COLO668 (cell line): ENCODE measurements at regions not wholly inside any gene's neighbourhood (a gene's known extent, or its start where the extent isn't known, plus 50 kb on each side); places are given as distances from the start of the nearest gene placed in this dataset.
"Not testable (repeated sequence)": the region's sequence is repeated elsewhere in the genome, so short reads cannot be mapped to it uniquely, and the experiment has no call there.

Experiments used
- DNase-seq: peaks from one replicate; lab custom pipeline; 2025; ENCODE audit not compliant: unreplicated experiment; lab: John Stamatoyannopoulos, UW

- no peak for DNase-seq
These were observed 293.1 kb downstream of the TRIML1 start for GRCh38 chr4:188432328-188432727.

DNA sequence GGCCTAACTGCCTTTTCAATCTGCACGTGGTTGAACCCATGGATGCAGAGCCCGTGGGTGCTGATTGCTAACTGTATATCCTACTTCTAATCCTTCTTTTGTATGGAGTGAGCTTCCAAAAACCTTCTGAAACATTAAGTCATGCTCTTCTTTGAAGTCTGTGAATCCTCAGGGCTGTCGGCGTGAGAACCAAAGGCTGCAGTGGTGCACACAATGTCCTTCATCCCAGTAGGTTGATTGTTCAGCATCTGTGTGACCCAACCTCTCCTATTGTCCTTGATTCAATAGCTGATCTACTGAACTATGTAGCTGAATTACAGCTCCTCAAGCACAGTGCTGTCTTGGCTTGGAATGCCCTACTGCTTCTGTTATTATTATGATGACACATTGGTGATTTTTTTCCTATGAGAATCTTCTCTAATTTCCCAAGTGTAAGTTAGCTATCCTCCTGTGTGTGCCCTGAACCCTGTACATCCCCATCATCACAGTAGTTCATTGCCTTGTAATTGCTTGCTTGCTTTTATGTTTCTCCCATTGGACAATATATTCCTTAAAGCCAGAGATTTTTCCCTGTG, 294.6 kb downstream of the TRIML1 start:
- no peak for DNase-seq

DNA sequence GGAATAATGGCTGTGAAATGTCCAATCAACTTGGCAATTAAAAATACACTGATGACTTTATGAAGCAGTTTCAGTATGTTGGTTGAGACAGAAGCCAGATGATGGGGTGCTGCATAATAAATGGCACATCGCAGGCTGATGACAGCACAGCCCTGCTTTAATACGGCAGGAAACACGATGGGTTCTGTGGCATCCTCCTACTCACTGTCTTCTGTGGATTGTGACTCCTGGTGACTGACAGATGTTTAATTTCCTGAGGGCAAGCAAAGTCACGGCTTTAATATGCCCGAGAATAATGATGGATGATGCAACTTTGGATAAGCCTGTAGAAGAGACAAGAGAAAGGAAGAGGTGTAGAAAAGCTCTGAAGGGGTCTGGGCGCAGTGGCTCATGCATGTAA, 295.4 kb downstream of the TRIML1 start:
- no peak for DNase-seq

- no peak for DNase-seq
These were observed 296.1 kb downstream of the TRIML1 start for GRCh38 chr4:188435381-188435780.

DNA sequence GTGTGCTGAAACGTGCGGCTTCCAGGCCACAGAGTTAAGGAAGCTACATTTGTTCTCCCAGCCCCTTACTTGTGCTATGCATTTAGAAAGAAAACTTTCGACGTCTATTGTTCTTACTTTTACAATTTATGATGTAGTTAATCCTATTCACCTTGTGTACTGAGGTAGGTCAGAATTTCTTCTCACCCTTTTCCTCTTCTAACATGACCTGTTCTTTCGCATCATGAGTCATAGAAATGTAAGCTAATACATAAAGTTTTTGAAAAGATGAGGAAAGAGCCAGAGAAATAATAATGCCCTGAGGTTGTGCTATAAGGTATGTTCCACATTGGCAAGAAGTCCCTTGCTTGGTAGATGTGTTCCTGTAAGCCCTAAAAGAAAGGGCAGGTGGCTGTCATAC, 298.3 kb downstream of the TRIML1 start:
- no peak for DNase-seq

DNA sequence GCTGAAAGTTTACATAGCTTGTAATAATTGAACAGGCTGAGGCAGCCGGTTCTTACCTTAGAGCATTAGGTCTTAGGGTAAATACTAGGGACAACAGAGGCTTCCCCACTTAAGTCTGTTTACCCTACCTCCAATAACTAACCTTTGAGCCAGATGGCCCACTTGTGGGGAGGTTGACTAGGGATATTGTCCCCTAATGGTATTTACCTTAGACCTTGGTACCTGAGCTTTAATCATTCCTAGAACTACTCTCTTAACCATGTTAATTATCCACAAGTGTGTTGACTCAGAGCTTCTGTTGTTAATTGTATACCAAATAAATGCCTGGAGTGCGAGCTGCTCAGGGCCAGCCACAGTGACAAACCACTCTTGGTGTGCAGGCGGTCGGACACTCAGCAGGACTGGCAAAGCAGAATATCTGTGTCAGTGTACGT, 299.2 kb downstream of the TRIML1 start:
- DNase-seq = peak; percentile 85

DNA sequence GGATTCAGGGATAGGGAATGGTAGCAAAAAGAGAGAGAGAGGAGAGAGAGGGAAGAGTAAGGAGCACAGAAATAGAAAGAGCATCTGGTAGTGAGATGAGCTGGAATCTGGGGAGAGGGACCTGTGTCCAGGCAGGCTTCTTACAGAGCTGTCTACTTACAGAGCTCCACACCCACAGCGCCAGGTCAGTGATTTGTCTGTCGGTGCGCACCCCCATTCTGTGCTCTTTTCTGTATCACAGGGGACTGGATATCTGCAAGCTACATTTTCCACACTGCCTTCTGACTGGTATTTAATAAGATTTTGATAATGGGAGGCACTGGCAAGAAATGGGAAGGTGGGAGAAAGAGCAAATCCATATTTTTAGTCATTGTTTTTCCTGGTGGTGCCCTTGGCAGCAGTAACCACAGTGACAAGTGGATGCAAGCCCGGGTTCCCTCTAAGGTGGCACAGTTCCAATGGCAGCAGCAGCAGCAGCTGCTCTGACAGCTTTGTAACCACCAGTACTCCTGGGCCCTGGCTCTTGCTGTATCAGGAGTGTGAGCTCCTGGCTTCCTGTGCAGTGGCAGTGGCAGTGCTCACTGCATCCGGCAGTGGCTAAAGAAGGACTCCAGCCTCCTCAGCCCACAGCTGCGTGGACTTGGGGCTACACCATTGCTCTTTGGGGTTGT, 300.5 kb downstream of the TRIML1 start:
- peak; percentile 84 for DNase-seq

DNA sequence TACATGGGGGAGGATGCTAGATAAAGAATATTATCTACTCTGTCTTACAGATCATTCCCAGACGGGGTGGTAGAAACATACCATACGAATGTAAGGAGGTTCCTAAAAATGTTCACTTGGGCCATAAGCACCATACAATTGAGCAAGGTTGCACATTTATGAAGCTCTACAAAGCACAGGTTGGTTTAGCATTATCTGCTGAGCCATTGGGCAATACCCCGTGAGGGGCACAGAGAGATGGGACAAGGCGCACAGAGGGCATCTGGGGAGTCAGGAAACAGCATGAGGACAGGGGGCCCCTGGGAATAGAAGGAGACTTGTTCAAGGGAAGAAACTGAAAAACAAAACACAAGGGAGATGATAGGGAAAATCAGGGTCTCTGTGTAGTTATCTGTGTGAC, 305.3 kb downstream of the TRIML1 start:
- DNase-seq = no peak

DNA sequence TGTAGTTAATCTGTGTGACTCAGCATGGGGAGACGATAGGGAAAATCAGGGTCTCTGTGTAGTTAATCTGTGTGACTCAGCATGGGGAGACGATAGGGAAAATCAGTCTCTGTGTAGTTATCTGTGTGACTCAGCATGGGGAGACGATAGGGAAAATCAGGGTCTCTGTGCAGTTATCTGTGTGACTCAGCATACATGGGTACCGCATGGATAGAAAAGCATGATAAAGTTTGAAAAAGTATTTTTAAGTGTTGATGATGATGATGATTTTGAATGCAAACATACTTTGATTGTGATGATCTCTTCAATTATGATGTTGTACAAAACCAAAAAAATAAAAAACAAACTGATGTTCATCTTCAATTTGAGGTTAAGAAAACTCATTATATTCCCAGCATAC, 309.8 kb downstream of the TRIML1 start:
- DNase-seq = not testable (repeated sequence)

DNA sequence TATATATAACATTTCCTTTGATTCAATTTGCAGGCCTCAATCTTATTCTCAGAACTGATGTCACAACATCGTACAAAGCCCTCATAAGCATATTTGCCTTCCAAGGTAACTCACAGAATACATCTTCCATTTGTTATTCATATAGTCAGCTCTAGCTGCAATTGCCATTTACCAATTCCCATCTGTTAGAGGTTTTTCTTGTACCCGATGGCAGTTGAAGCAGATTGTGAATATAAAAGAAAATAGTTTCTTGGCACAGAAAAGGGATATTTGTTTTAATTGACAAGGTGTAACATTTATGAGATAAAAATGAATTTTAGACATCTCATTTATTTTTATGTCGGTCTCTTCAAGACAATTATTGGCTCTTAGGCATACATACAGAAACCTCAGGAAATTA, 311.3 kb downstream of the TRIML1 start:
- DNase-seq = no peak

GRCh38 chr4:188452097-188452496, 312.9 kb downstream of the TRIML1 start:
- DNase-seq = no peak

DNA sequence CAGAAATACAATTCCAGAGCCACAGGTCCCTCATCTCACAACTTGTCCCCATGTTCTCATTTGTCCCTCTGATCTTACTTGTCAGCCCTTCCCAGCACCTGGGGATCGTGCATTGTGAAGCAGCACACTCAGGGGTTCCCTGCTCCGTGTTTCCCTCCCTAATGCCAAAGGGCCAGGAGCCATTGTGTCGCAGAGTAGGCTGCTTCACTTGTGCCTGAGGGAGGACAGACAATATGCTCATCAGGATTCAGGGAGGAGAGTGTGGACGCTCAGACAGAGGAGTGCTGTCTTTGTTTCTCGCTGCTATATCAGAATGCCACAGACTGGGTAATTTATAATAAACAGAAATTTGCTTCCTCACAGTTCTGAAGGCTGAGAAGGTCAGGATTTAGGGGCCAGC, 315.3 kb downstream of the TRIML1 start:
- DNase-seq = no peak

GRCh38 chr4:188455062-188455752, 316.0 kb downstream of the TRIML1 start:
- DNase-seq = no peak

DNA sequence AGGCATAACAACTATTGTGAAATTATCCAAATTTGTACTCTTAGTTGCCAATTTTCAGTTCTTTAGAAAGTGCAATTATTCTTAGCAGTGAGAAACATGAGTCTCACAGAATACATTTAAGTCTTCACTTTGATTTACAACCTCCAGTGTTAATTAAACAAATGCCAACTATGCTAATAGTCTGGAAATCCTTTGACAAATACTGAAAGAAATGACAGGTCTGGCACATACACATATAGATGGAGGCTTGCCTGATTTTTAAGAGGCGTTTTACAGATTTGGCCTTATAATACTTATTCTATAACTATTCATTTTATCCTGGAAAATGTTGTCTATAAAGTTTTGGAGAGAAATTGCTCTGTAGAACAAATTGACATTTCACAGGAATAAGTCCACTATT, 320.1 kb downstream of the TRIML1 start:
- DNase-seq = no peak

GRCh38 chr4:188463909-188464308, 324.7 kb downstream of the TRIML1 start:
- DNase-seq = no peak

DNA sequence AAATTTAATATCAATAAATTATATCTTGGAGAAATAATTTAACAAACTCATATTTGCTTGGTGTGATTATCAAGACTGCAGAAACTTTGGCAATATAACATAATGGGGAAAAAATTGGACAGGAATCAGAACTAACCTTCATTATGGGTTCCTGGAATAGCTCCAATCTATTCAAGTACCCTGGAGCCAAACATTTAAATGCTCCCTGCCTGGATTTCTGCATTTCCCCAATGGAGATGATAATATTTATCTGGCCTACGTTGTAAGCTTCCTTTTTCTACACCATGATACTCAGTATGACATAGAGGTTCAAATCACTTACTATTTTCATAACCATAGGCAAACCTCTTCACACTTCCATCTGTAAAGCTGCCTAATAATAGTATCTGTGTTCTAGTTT, 326.8 kb downstream of the TRIML1 start:
- DNase-seq = no peak

GRCh38 chr4:188484256-188484655, 345.0 kb downstream of the TRIML1 start:
- no peak for DNase-seq

DNA sequence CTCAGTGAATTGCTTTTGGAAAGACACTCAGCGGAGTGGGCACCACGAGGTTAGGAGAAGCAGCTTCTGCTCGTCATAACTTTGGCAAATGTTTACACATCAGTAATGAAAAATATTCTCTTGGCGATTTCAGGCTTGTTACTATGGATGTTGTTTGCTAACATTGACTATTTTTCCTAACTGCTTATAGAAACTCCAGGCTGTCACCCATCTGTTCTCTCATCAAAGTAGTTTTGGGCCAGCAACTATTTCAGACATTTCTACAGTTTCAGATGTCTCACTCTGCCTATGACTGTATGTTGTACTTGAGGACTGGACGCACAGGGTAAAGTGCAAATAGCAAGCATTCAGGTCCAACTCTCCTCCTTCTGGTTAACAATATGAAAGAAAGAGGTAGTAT, 346.7 kb downstream of the TRIML1 start:
- DNase-seq = no peak

GRCh38 chr4:188492886-188493285, 353.6 kb downstream of the TRIML1 start:
- no peak for DNase-seq

DNA sequence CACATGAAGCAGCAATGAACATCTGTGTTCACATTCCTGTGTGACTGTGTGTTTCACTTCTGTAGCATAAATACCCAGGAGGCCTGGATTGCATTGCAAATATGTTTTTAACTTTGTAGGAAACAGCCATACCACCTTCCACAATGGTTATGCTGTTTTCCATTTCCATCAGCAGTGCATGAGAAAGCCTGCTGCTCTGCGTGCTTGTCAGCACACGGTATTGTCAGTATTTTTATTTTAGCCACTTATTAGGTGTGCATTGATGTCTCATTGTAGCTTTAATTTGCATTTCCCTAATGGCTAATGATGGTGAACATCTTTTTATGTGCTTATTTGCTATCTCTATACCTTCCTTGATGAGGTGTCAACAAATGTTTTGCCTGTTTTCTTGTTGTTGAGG, 355.9 kb downstream of the TRIML1 start:
- no peak for DNase-seq

DNA sequence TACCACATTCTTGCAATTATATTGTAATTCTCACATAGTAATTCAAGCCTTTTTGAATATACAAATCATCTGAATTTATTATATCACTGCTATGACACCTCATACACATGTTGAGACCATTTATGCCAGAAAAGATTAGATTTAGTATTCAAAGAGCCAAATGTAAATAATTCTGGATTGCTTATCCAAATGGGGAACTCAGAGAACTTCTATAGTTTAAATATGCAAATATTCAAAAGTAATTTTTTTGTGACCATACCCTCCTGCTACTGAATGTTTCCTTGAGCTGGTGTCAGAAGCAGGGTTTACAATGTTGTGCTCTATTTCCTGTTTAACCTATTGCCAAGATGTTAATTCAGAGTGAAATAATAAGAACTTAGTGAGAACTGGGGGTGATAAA, 372.2 kb downstream of the TRIML1 start:
- DNase-seq = no peak

- DNase-seq = no peak
These were observed 393.5 kb downstream of the TRIML1 start for GRCh38 chr4:188532751-188533150.

DNA sequence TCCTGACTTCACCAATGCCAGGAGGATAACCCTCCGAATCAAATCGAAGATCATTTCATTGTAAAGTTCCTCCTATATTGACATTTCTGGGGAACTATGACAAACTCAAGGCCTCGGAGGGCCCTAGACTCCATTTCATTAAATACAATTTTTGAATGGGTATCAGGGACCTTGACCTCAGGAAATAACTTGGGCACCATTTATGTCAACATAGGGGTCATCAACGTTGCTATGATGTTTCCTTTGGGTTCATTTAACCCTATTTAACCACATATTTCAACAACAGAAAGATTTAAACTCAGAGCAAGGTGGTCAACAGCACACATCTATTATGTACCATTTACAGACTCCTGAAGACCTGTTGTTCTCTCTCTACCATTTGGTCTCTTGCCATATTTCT, 395.1 kb downstream of the TRIML1 start:
- no peak for DNase-seq
